ENCODE measurements at regions not wholly inside any gene's neighbourhood (a gene's known extent, or its start where the extent isn't known, plus 50 kb on each side); places are given as distances from the start of the nearest gene placed in this dataset.
A peak's percentile ranks its signal among the peaks of the same experiment; 100 is the strongest.

DNA sequence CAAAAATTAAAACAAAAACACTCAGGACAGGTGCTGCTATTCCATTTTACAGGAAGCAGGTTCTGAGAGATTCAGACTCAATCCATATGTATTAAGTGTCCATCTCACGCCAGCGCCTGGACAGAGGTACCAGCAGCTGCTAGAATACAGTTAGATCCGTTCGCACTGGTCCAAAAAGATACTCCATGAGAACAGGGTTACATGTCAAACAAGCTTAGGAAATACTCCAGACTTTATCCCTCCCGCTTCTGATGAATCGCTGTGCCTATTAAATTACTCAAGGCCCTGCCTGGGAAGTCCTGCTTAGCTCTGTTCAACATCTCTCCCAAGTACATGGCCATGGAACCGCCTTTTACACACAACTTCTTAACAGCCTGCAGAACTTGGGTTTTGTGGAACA, 50.2 kb upstream of the SLC35C1 start:
- Mint-ChIP-seq H3K4me3 (no peak overlapping the region), H3K27ac (ENCODE audit: unreplicated experiment) (no peak overlapping the region), H3K36me3 (ENCODE audit: low read depth) (no peaks in the 10 kb centered on the region), H3K4me1 (peaks cover 14% of the 10 kb centered on the region), H3K9me3 (no peaks in the 10 kb centered on the region), H3K27me3 (ENCODE audit: low read depth) (peaks cover 19% of the 10 kb centered on the region)
- DNase-seq (ENCODE audit: low read depth, low spot score), result no peak
- TF ChIP-seq, protein P1, sequence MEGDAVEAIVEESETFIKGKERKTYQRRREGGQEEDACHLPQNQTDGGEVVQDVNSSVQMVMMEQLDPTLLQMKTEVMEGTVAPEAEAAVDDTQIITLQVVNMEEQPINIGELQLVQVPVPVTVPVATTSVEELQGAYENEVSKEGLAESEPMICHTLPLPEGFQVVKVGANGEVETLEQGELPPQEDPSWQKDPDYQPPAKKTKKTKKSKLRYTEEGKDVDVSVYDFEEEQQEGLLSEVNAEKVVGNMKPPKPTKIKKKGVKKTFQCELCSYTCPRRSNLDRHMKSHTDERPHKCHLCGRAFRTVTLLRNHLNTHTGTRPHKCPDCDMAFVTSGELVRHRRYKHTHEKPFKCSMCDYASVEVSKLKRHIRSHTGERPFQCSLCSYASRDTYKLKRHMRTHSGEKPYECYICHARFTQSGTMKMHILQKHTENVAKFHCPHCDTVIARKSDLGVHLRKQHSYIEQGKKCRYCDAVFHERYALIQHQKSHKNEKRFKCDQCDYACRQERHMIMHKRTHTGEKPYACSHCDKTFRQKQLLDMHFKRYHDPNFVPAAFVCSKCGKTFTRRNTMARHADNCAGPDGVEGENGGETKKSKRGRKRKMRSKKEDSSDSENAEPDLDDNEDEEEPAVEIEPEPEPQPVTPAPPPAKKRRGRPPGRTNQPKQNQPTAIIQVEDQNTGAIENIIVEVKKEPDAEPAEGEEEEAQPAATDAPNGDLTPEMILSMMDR (conservative IDR thresholded peaks at IDR 0.05), result no peak

DNA sequence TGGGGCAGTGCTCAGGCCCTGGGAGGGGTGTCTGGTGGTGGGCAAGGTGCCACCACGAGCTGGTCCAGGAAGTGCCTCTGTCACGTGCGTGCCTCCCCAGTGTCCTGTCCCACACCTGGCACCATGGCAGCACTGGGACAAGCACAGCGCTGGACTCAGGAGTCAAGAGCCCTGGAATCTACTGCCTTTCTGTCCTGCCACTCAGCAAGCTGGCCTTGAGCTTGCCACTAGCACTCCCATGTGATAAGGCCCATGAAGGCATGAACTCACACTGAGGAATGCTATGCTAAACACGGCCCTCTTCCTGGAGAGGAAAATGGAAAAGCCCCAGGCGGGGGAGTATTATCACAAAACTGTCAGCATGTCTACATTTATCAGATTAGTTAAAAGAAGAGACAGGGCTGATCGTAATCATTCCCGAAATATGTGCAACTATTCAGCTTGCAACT, 50.7 kb upstream of the SLC35C1 start:
- TF ChIP-seq, protein P1 (conservative IDR thresholded peaks at IDR 0.05), result no peak
- no peaks in the 10 kb centered on the region for H3K36me3 Mint-ChIP-seq (ENCODE audit: low read depth)
- H3K27ac Mint-ChIP-seq (ENCODE audit: unreplicated experiment), result no peak overlapping the region
- no peaks in the 10 kb centered on the region for H3K9me3 Mint-ChIP-seq
- peaks cover 14% of the 10 kb centered on the region for H3K4me1 Mint-ChIP-seq
- no peak for DNase-seq (ENCODE audit: low read depth, low spot score)
- H3K27me3 Mint-ChIP-seq (ENCODE audit: low read depth), result peaks cover 19% of the 10 kb centered on the region
- H3K4me3 Mint-ChIP-seq, result no peak overlapping the region

DNA sequence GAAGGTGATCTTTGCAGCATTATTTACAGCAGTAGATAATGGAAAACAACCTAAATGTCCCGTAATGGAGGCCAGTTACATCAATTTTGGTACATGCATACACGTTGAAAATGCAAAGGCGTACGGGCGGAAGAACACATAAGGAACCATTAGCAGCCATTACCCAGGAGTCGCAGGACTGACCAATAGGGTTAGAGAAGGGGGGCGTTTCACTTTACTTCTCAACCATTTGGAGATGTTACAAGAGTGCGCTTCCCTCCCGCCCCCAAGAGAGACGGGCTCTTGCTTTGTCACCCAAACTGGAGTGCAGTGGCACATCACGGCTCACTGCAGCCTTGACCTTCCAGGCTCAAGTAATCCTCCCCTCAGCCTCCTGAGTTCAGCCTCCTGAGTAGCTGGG, 52.8 kb upstream of the SLC35C1 start:
- no peak overlapping the region for H3K4me3 Mint-ChIP-seq
- H3K4me1 Mint-ChIP-seq, result peaks cover 14% of the 10 kb centered on the region
- no peaks in the 10 kb centered on the region for H3K9me3 Mint-ChIP-seq
- TF ChIP-seq, protein P1 (conservative IDR thresholded peaks at IDR 0.05), result no peak
- no peak overlapping the region for H3K27ac Mint-ChIP-seq (ENCODE audit: unreplicated experiment)
- H3K36me3 Mint-ChIP-seq (ENCODE audit: low read depth), result no peaks in the 10 kb centered on the region
- H3K27me3 Mint-ChIP-seq (ENCODE audit: low read depth), result peaks cover 19% of the 10 kb centered on the region
- DNase-seq (ENCODE audit: low read depth, low spot score), result no peak

DNA sequence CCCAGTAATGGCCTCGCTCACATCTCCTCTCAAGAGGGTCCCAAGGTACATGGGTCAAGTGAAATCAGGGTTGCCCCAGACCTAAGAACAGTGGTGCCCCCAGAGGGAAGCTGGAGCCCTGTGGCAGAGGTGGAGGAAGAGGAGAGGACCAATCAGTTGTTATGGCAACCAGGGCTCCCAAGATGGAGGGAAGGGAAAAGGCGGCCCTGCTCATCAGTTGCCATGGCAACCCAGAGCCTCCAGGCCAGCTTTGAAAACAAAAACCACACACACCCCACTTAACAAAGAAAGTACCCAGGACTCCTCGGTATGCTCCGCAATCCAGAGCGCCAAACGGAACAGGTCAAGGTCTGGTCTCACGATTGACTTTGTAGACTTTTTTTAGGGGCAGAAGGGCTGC, 53.5 kb upstream of the SLC35C1 start:
- Mint-ChIP-seq H3K36me3 (ENCODE audit: low read depth) (no peaks in the 10 kb centered on the region), H3K4me3 (no peak overlapping the region), H3K27me3 (ENCODE audit: low read depth) (peaks cover 19% of the 10 kb centered on the region), H3K4me1 (peaks cover 14% of the 10 kb centered on the region), H3K27ac (ENCODE audit: unreplicated experiment) (peak overlapping the region; percentile 79), H3K9me3 (no peaks in the 10 kb centered on the region)
- DNase-seq (ENCODE audit: low read depth, low spot score), result peak; percentile 44
- TF ChIP-seq, protein P1 (conservative IDR thresholded peaks at IDR 0.05), result no peak

DNA sequence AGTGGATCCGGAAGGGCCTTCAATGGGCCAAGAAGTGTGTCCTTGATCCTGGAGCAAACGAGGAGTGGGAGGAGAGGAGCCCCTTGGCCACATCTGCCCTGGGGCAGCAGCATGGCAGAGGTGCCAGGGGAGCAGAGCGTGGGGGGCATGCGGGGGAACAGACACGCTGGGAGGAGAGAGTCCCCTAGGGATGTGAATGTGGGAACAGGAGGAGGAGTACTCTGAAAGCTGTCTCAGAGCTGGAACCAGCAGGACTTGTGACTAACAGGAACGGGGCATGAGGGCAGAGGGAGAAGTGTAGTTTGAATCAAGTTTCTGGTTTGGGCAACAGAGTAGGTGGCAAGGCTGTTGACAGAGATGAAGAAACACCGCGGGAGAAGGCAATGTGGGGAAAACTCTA, 54.5 kb upstream of the SLC35C1 start:
- Mint-ChIP-seq H3K4me1 (peaks cover 14% of the 10 kb centered on the region), H3K27me3 (ENCODE audit: low read depth) (peaks cover 19% of the 10 kb centered on the region), H3K9me3 (no peaks in the 10 kb centered on the region), H3K27ac (ENCODE audit: unreplicated experiment) (no peak overlapping the region), H3K4me3 (no peak overlapping the region), H3K36me3 (ENCODE audit: low read depth) (no peaks in the 10 kb centered on the region)
- TF ChIP-seq, protein P1 (conservative IDR thresholded peaks at IDR 0.05), result no peak
- DNase-seq (ENCODE audit: low read depth, low spot score), result no peak

DNA sequence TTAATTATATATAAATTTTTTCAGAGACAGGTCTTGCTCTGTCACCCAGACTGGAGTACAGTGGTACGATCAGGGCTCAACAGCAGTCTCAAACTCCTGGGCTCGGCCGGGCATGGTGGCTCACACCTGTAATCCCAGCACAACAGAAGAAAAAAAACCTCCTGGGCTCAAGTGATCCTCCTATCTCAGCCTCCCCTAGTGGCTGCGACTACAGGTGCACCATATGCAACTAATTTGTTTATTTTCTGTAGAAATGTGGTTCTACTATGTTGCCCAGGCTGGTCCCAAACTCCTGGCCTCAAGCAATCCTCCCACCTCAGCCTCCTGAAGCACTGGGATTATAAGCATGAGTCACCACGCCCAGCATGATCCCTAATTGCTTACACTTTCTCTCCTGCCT, 56.1 kb upstream of the SLC35C1 start:
- Mint-ChIP-seq H3K4me3 (no peak overlapping the region), H3K9me3 (no peaks in the 10 kb centered on the region), H3K36me3 (ENCODE audit: low read depth) (no peaks in the 10 kb centered on the region), H3K27ac (ENCODE audit: unreplicated experiment) (no peak overlapping the region), H3K4me1 (peaks cover 16% of the 10 kb centered on the region), H3K27me3 (ENCODE audit: low read depth) (peaks cover 19% of the 10 kb centered on the region)
- DNase-seq (ENCODE audit: low read depth, low spot score), result no peak
- TF ChIP-seq, protein P1 (conservative IDR thresholded peaks at IDR 0.05), result peak; percentile 16
